Caco-2 (cell line): ENCODE measurements at regions not wholly inside any gene's neighbourhood (a gene's known extent, or its start where the extent isn't known, plus 50 kb on each side); places are given as distances from the start of the nearest gene placed in this dataset.

ENCODE experiments used
- BruUV-seq: library from RNA; stranded (reverse); fragments of 400-500 nt; replicated peaks from 2 replicates; lab custom pipeline; 2021; lab: Mats Ljungman, UMichigan
- CTCF ChIA-PET: fragments of 300-600 bp; sonication (Branson Sonifier 250); formaldehyde crosslinking; loops from one replicate; lab custom pipeline; 2022; ENCODE audit warnings: antibody characterized with exemption; lab: Charles Lee
- POLR2A ChIA-PET: fragments of 300-600 bp; sonication (Branson Sonifier 250); formaldehyde crosslinking; loops from one replicate; lab custom pipeline; 2022; ENCODE audit warnings: antibody characterized with exemption; lab: Charles Lee
- DNase-seq, 2 experiments: peaks; one replicate each; pipeline versions ENCODE4 v3.0.0 to v3.0.0-alpha.2; 2020 to 2022
- H3K27me3 ChIP-seq: replicated peaks from 2 replicates; pipeline ENCODE4 v1.6.0; 2011; ENCODE audit warnings: low read length; ENCODE audit not compliant: control insufficient read depth, insufficient read depth
- H3K36me3 ChIP-seq: 2 replicates; pipeline ENCODE4 v1.5.1; 2011; ENCODE audit warnings: low read length; ENCODE audit not compliant: control insufficient read depth, insufficient read depth
- H3K4me1 ChIP-seq: fragments of 250-450 bp; sonication (Bioruptor Pico); 2 replicates; pipeline ENCODE4 v1.5.1; 2020; ENCODE audit warnings: mild to moderate bottlenecking
- H3K4me3 ChIP-seq: 2 replicates; pipeline ENCODE4 v1.5.1; 2011; ENCODE audit warnings: low read depth, mild to moderate bottlenecking, control low read depth, low read length
- H3K9me3 ChIP-seq: fragments of 250-450 bp; sonication (Bioruptor Pico); 2 replicates; pipeline ENCODE4 v1.5.1; 2020; ENCODE audit warnings: mild to moderate bottlenecking, moderate library complexity
- H3K27ac Mint-ChIP-seq: one replicate; pipeline ENCODE4 v1.8.0; 2022; ENCODE audit warnings: mixed read lengths; ENCODE audit not compliant: unreplicated experiment
- H3K27me3 Mint-ChIP-seq: one replicate; pipeline ENCODE4 v1.8.0; 2022; ENCODE audit warnings: mixed read lengths; ENCODE audit not compliant: insufficient read depth, unreplicated experiment
- H3K36me3 Mint-ChIP-seq: one replicate; pipeline ENCODE4 v1.8.0; 2022; ENCODE audit warnings: mild to moderate bottlenecking, mixed read lengths; ENCODE audit not compliant: insufficient read depth, unreplicated experiment
- H3K4me1 Mint-ChIP-seq: one replicate; pipeline ENCODE4 v1.8.0; 2022; ENCODE audit warnings: low read depth, mixed read lengths; ENCODE audit not compliant: unreplicated experiment
- H3K4me3 Mint-ChIP-seq: one replicate; pipeline ENCODE4 v1.8.0; 2022; ENCODE audit warnings: mild to moderate bottlenecking, moderate library complexity, mixed read lengths; ENCODE audit not compliant: unreplicated experiment
- H3K9me3 Mint-ChIP-seq: one replicate; pipeline ENCODE4 v1.8.0; 2022; ENCODE audit warnings: mixed read lengths; ENCODE audit not compliant: unreplicated experiment
- intact Hi-C: fragments of 100-400 bp; cut with micrococcal nuclease; formaldehyde crosslinking; loops from one replicate; pipeline ENCODE4 v1.10.0; 2022; ENCODE audit not compliant: unreplicated experiment
- TF ChIP-seq, protein P1 (sequence below), 2 experiments: fragments of 200-600 bp in 1 of 2; IDR thresholded peaks; 1 replicate in 1 of 2; 2 replicates in 1 of 2; pipeline versions ENCODE4 v1.5.1 to v1.8.0; 2011 to 2022; ENCODE audit warnings: antibody characterized with exemption in 1 of 2, control low read depth in 1 of 2, inconsistent platforms in 1 of 2, low read depth in 1 of 2, low read length in 1 of 2, mild to moderate bottlenecking in 1 of 2, moderate library complexity in 1 of 2; ENCODE audit not compliant: insufficient read depth in 1 of 2, severe bottlenecking in 1 of 2, unreplicated experiment in 1 of 2

DNA sequence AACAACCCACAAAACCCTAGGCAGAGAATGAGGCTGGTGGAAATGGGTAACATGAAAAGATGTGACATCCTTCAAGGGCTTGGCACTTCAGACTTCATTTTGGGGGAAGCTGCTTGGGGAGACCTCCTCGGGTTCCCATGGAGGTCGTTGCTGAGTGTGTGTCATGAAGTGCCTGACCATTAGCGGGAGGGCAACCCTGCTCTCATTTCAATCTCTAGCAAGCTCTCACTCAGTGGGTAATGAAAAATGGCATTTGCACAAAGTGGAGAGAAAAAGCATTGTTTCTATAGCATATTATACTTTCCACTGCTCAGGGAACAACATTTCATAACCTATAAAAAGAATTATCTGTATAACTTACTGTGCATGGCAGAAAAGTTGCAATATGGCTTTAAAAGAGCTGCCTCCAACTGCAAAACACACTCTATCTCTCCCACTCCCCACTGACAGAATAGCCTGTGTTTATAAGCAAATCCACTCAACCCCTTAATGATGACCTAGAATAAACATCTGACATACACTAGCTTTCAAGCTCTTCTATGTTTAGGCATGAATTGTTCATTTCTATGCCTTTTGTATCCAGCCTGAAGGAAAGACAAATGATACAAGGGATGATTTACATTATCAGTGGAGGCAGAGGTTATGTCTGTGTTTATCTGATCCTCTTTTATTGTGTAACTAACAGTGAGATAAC is 357.2 kb downstream of the ZSWIM6 start:
- intact Hi-C loops: no loop called here
- Histone ChIP-seq H3K9me3 (peaks cover 15% of the 10 kb centered on the region), H3K36me3 (no peaks in the 10 kb centered on the region), H3K4me1 (no peaks in the 10 kb centered on the region), H3K27me3 (no peaks in the 10 kb centered on the region), H3K4me3 (no peak overlapping the region)
- no peak for DNase-seq
- Mint-ChIP-seq H3K36me3 (no peaks in the 10 kb centered on the region), H3K4me3 (no peak overlapping the region), H3K27ac (no peak overlapping the region), H3K27me3 (peaks cover 21% of the 10 kb centered on the region), H3K9me3 (no peaks in the 10 kb centered on the region), H3K4me1 (no peaks in the 10 kb centered on the region)
- BruUV-seq: no TSS peak
- POLR2A ChIA-PET: interaction anchor here (0.6 kb wide), 1 partner anchor 402 kb away, joined by 3 read pairs; no protein-coding TSS in a partner anchor
- CTCF ChIA-PET: no interaction called here
- TF ChIP-seq, protein P1, sequence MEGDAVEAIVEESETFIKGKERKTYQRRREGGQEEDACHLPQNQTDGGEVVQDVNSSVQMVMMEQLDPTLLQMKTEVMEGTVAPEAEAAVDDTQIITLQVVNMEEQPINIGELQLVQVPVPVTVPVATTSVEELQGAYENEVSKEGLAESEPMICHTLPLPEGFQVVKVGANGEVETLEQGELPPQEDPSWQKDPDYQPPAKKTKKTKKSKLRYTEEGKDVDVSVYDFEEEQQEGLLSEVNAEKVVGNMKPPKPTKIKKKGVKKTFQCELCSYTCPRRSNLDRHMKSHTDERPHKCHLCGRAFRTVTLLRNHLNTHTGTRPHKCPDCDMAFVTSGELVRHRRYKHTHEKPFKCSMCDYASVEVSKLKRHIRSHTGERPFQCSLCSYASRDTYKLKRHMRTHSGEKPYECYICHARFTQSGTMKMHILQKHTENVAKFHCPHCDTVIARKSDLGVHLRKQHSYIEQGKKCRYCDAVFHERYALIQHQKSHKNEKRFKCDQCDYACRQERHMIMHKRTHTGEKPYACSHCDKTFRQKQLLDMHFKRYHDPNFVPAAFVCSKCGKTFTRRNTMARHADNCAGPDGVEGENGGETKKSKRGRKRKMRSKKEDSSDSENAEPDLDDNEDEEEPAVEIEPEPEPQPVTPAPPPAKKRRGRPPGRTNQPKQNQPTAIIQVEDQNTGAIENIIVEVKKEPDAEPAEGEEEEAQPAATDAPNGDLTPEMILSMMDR (IDR thresholded peaks at IDR 0.05; ENCODE audit: insufficient read depth in 1 of 2, low read depth in 1 of 2, low read length in 1 of 2, severe bottlenecking in 1 of 2, unreplicated experiment in 1 of 2): no peak

DNA sequence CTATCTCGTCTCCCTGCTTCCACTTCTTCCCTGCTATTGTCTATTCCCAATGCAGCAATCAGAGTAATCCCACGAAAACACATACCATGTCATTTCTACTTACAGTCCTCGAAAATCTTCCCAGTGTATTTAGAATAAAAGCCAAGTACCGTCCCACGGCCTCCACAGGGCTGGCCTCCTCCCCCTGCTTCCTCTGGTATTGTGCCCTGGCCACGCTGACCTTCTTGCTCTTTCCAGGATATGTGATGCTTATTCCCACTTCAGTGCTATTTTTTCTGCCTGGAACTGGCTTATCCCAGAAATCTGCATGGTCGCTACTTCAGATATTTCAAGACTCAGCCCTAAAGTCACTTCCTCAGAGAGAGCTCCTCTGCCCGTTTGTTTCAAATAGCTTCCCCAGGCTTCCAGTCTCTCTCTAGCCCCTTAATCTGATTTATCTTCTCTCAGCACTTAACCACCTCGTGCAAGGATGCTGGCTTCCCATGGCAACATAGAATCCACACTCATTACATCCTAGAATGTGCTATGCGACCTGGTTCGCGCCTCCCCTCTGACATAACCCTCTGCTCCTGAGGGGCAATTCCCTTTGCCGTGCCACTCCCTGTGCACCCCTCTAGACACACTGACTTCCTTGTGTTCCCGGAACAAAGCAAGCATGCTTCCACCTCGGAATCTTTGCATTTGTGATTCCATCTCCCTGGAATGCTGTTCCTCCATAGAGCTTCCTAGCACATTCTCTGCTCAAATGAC is 365.9 kb downstream of the ZSWIM6 start:
- no peak overlapping the region for H3K4me3 Mint-ChIP-seq
- BruUV-seq: no TSS peak

DNA sequence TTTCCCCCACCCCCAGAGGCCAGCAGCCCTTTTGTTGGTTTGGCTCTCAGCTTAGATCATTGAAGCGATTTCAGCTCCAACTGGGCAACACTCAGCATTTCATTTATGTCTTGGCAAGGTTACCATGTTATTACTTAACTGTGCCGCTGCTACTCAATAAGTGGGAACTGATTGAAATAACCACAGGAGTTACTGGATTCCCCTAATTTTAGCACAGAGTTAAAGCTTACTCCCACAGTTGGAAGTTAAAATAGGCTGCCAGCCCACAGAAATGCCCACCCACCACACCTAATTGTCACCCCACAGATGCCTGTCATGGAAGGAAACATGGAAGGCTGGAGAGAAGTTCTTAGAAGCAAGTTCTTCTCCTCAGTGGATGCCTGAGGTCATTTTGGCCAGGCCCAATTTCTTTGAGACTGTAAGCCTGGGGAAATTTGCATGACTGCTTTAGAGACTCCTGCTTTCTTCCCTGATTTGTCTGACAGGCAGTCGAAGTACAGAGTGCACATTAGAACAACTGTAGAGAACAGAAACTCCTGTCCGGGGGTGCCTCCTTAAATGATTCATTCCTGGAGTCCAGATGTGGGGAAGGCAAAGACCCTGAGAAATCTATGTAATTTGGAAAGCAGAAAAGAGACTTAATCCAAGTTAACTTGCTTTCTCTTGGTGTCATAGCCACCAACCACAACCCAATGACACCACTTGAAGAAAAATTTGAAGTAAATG is 370.0 kb downstream of the ZSWIM6 start:
- DNase-seq: no peak
- CTCF ChIA-PET: no interaction called here
- Histone ChIP-seq H3K27me3 (no peaks in the 10 kb centered on the region), H3K9me3 (no peaks in the 10 kb centered on the region), H3K4me3 (no peak overlapping the region), H3K36me3 (no peaks in the 10 kb centered on the region), H3K4me1 (no peaks in the 10 kb centered on the region)
- Mint-ChIP-seq H3K4me3 (no peak overlapping the region), H3K36me3 (no peaks in the 10 kb centered on the region), H3K27me3 (peaks cover 14% of the 10 kb centered on the region), H3K9me3 (no peaks in the 10 kb centered on the region), H3K4me1 (no peaks in the 10 kb centered on the region), H3K27ac (no peak overlapping the region)
- TF ChIP-seq, protein P1 (IDR thresholded peaks at IDR 0.05; ENCODE audit: insufficient read depth in 1 of 2, low read depth in 1 of 2, low read length in 1 of 2, severe bottlenecking in 1 of 2, unreplicated experiment in 1 of 2): no peak
- intact Hi-C loops: no loop called here
- POLR2A ChIA-PET: no interaction called here
- no TSS peak for BruUV-seq

More for the DNA sequence above, 365.9 kb downstream of the ZSWIM6 start:
- CTCF ChIA-PET: no interaction called here
- TF ChIP-seq, protein P1 (IDR thresholded peaks at IDR 0.05; ENCODE audit: insufficient read depth in 1 of 2, low read depth in 1 of 2, low read length in 1 of 2, severe bottlenecking in 1 of 2, unreplicated experiment in 1 of 2): no peak
- Mint-ChIP-seq H3K9me3 (no peaks in the 10 kb centered on the region), H3K27ac (no peak overlapping the region), H3K27me3 (peaks cover 8% of the 10 kb centered on the region), H3K4me1 (no peaks in the 10 kb centered on the region), H3K36me3 (no peaks in the 10 kb centered on the region)
- Histone ChIP-seq H3K4me3 (no peak overlapping the region), H3K4me1 (no peaks in the 10 kb centered on the region), H3K9me3 (peaks cover 10% of the 10 kb centered on the region), H3K27me3 (no peaks in the 10 kb centered on the region), H3K36me3 (no peaks in the 10 kb centered on the region)
- DNase-seq: no peak
- POLR2A ChIA-PET: no interaction called here
- intact Hi-C loops: loop anchor here (1.0 kb wide), 1 partner anchor 41 kb away; no protein-coding TSS in a partner anchor
